IPS DF 4.7 (cell line): ENCODE measurements at regions not wholly inside any gene's neighbourhood (a gene's known extent, or its start where the extent isn't known, plus 50 kb on each side); places are given as distances from the start of the nearest gene placed in this dataset.
A peak's percentile ranks its signal among the peaks of the same experiment; 100 is the strongest.
"Not testable (repeated sequence)": the region's sequence is repeated elsewhere in the genome, so short reads cannot be mapped to it uniquely, and the experiment has no call there.

Source experiments
- DNase-seq: peaks from one replicate; pipeline ENCODE4 v3.0.0-alpha.2; 2013; ENCODE audit warnings: low spot score; ENCODE audit errors: extremely low read depth

- no peak for DNase-seq
These were observed 271.4 kb upstream of the GRM3 start for GRCh38 chr7:86372262-86372661.

- no peak for DNase-seq
These were observed 276.8 kb upstream of the GRM3 start for GRCh38 chr7:86366946-86367345.

- DNase-seq: not testable (repeated sequence)
These were observed 303.3 kb upstream of the GRM3 start for GRCh38 chr7:86340407-86340806.

GRCh38 chr7:86339051-86339450 lies 304.7 kb upstream of the GRM3 start:
- DNase-seq: no peak

DNA sequence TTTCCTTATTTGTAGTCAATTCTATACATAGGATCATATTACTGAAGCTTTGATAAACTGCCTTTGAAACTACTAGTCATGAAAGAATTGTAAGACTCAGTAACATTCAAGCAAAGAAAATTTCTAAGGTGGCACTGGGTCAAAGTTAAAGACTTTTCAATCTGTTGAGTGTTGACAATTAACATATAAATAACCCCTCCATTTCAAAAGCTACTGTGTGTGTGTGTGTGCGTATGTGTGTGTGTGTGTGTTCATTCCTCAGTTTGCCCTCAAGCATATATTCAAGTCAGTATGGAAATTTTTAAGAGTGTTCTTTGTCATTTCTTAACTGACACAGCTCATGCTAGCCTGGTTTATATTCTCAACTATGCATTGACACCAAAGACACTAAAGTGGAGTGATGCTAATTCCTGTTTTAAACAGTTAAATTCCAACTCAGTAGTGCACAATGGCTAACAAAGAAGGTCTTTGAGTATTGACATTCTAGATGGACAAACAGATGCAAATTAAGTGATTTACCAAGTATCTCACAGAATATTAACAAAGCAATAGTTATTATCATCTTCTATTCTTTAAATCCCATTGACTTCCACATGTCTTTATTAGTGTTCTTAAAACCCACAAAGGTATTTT lies 314.8 kb upstream of the GRM3 start:
- DNase-seq: no peak

- DNase-seq: no peak
These were observed 316.9 kb upstream of the GRM3 start for GRCh38 chr7:86326847-86327246.

DNA sequence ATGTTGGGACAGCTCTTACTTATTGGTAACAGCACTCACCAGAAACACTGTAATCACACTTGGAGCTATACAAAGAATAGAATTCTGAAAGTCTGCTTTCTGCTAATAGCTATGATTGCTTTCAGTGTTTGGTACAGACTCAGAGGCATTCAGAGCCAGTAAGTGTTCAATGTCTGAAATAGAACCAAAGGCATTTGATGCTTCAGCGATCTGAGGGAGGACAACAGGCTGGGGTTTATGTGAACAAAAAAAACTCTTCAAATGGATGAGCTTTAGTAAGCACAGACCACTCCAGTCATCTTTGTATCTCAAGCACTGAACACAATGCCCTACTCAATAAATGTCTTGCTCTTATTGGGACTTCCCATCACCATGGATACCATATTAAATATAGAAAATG lies 322.8 kb upstream of the GRM3 start:
- no peak for DNase-seq

DNA sequence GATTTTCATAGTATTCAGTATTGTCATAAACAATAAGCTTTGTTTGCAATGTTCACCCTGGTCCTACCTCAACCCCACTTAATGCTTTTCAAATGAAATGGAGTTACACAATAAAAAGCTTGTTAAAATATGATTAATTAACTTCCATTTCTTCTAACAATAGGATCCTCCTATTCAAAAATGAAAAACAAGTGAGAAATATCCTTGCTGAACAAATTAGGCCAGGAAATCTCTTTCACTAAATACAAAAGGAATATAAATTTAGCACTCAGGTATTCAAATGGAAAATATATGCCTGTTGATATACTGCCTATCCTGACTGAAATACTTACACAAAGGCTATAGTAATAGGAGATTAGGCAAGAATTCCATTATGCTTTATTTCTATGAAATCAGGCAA lies 323.4 kb upstream of the GRM3 start:
- no peak for DNase-seq

- DNase-seq: no peak
These were observed 329.9 kb upstream of the GRM3 start for GRCh38 chr7:86313842-86314241.

DNA sequence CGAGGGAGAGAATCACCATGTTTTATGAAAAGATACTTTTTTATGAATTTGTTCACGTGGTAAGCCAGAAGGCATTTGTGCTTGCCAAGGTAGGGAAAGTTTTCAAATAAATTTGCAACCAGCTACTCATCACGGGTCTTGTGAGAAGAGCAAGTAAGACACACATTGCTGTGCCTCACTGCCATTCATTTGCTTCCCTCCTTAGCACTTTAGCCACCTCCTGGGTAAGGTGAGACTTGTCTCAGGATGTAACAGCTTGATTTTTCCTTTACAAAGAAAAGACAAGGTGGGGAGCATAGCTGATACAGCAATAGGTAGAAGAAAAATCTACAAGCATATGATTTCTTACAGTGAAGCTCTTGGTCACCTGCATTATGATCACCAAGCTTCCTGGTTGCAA lies 342.4 kb upstream of the GRM3 start:
- peak; percentile 16 for DNase-seq

DNA sequence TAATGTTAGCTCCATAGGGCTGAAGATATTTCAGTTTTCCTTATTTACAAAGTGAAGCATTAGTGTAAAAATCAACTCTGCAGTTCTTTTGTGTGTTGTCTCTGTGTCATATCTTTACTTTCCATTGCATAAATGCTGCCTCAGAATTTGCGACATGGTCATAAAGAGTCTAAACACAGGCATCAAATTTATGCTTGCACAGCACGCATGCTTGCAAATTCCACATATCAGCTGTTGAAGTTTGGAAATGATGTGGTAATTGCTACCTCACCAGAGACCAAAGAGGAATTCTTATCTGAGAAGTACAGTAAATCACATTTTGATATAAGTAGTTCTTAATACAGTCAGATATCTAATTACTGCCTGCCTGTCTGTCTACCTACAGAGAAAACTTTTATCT lies 348.2 kb upstream of the GRM3 start:
- no peak for DNase-seq

GRCh38 chr7:86282014-86282682 lies 361.6 kb upstream of the GRM3 start:
- DNase-seq: no peak

GRCh38 chr7:86280150-86280549 lies 363.6 kb upstream of the GRM3 start:
- DNase-seq: no peak

GRCh38 chr7:86262781-86263180 lies 380.9 kb upstream of the GRM3 start:
- DNase-seq: no peak

DNA sequence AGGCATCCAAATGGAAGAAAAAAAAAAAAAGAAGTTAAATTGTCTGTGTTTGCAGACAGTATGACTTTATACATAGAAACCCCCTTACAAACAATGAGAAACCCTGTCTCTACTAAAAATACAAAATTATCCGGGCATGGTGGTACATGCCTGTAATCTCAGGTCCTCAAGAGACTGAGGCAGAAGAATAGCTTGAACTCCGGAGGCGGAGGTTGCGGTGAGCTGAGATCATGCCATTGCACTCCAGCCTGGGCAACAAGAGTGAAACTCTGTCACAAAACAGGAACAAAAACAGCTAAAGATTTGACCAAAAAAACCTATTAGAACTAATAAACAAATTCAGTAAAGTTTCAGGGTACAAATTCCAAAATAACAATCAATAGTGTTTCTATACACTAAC lies 385.8 kb upstream of the GRM3 start:
- DNase-seq: no peak

DNA sequence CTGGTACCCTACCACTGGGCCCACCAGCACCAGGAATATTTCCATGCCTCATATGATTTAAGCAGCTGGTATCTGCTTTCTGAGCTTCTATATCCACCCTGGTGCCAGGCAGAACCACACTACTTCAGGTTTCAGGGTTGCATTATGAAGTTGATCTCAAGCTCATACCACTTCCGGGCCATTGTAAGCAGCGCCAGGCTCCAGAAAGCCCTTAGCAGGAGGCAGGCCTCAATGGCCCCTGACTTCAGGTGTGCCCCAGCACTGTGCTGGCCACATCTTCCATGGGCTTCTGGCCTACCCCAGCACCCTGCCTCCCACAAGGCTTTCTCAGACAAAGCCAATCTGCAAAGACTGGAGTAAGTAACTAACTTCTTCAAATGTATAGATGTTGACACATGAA lies 391.3 kb upstream of the GRM3 start:
- no peak for DNase-seq

- DNase-seq: no peak
These were observed 394.7 kb upstream of the GRM3 start for GRCh38 chr7:86248977-86249376.

DNA sequence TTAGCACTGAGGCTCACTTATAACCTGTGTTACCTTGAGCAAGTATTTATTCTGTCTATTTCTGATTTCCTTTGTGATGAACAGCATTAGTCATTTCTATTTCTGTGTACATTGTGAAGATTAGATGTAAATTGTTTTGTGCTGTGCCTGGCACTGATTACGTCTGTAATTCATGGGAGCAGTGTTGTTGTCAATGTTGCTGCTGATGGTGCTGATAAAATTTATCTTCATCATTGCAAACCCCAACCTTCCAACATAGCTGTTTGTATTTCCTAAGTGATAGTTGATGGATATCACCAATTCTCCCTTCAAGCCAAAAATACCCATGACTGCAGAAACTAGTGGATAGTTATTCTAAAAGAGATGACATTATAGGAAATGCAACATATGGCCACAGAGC lies 400.5 kb upstream of the GRM3 start:
- no peak for DNase-seq

DNA sequence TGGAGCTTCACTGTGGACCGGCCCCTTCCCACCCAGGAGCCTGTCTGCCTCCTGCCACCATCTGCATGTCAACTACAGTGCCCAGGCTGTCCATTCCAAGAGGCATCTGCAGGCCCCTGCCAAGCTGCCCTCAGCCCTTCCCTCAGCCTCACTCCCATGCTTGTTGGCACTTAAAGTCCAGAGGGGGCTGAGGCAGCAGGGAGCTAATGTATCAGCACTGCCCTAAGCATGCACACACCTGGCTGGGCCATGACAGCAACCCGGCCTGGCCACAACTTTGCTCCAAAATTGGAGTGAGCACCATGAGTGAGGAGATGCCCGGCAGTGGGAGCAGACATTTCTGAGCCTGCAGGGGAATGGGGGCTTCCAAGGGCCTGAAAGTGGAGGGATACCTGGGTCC lies 417.5 kb upstream of the GRM3 start:
- DNase-seq: no peak

- DNase-seq: no peak
These were observed 420.9 kb upstream of the GRM3 start for GRCh38 chr7:86222806-86223205.

- no peak for DNase-seq
These were observed 429.0 kb upstream of the GRM3 start for GRCh38 chr7:86214734-86215133.

GRCh38 chr7:86212976-86213375 lies 430.7 kb upstream of the GRM3 start:
- DNase-seq: no peak

DNA sequence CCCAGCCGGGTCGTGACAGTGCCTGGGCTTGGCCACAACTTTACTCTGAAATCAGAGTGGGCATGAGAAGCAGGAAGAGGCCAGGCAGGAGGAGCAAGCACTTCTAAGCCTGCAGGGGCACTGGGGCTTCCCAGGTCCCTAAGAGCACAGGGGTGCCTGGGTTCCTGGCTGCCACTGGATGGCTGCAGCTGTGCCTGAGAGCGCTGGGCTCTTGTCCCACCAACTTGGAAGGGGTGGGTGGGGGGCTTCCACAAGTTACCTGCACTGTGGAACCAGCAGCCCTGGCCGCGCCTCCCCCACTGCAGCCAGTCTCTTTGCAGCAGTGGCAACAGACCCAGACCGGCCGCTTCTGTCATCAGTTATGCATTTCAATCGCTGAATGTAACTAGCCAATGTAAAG lies 434.7 kb upstream of the GRM3 start:
- DNase-seq: no peak

- DNase-seq: no peak
These were observed 436.0 kb upstream of the GRM3 start for GRCh38 chr7:86207740-86208139.
